ENCODE measurements at regions not wholly inside any gene's neighbourhood (a gene's known extent, or its start where the extent isn't known, plus 50 kb on each side); places are given as distances from the start of the nearest gene placed in this dataset.
"Not testable (repeated sequence)": the region's sequence is repeated elsewhere in the genome, so short reads cannot be mapped to it uniquely, and the experiment has no call there.

DNA sequence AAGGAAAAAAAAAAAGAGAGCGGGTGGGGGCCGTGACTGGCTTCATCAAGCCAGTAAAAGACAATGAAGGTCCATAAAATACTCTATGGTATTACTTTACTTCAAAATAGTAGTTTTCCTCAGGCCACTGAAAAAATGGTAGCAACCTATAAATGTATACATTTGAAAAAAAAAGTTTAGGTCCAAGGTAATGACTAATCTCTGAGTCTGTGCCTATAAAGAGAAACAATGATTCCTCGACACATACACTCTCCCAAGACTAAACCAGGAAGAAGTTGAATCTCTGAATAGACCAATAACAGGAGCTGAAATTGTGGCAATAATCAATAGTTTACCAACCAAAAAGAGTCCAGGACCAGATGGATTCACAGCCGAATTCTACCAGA, 84.5 kb upstream of the SIRPG start:
- DNase-seq = not testable (repeated sequence)

GRCh38 chr20:1741309-1742048, 83.9 kb upstream of the SIRPG start:
- DNase-seq = no peak

GRCh38 chr20:1737134-1737533, 79.6 kb upstream of the SIRPG start:
- no peak for DNase-seq

- DNase-seq = no peak
Observed at GRCh38 chr20:1735417-1736089, 78.0 kb upstream of the SIRPG start.

DNA sequence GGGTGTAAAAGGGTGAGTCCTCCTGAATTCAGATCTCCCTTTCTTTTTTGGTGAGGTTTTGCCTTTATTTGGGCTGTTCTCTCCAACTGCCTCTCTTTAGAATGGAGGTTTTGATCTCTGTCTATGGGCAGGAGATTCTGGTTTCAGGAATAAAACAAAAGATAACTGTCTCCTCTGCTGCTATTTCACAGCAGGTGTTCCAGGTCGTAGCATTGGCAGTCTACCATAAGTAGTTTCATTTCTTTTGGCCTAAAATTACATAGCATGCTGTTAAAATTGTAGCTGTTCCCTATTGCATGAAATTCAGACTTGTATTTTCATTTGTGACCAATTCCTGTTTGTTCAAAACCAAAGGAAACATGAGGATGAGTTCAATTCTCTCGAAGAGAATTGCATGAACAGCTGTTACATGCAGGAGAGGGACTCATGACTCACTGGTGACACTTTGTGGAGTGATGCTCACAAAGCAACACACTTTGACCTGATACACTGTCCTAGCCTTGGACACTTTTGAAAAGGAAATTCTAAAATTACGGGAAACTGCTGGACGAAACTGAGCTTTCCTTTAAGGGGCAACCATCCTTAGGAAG, 76.8 kb upstream of the SIRPG start:
- DNase-seq = peak; percentile 15

- peak; percentile 10 for DNase-seq
Observed at GRCh38 chr20:1731828-1732375, 74.3 kb upstream of the SIRPG start.

GRCh38 chr20:1730981-1731711, 73.6 kb upstream of the SIRPG start:
- not testable (repeated sequence) for DNase-seq

GRCh38 chr20:1727303-1727702, 69.7 kb upstream of the SIRPG start:
- DNase-seq = not testable (repeated sequence)

- DNase-seq = no peak
Observed at GRCh38 chr20:1724901-1725300, 67.3 kb upstream of the SIRPG start.

- no peak for DNase-seq
Observed at GRCh38 chr20:1722513-1723050, 65.0 kb upstream of the SIRPG start.

GRCh38 chr20:1721687-1722512, 64.3 kb upstream of the SIRPG start:
- DNase-seq = no peak

GRCh38 chr20:1720845-1721475, 63.4 kb upstream of the SIRPG start:
- no peak for DNase-seq

GRCh38 chr20:1720226-1720625, 62.6 kb upstream of the SIRPG start:
- no peak for DNase-seq

DNA sequence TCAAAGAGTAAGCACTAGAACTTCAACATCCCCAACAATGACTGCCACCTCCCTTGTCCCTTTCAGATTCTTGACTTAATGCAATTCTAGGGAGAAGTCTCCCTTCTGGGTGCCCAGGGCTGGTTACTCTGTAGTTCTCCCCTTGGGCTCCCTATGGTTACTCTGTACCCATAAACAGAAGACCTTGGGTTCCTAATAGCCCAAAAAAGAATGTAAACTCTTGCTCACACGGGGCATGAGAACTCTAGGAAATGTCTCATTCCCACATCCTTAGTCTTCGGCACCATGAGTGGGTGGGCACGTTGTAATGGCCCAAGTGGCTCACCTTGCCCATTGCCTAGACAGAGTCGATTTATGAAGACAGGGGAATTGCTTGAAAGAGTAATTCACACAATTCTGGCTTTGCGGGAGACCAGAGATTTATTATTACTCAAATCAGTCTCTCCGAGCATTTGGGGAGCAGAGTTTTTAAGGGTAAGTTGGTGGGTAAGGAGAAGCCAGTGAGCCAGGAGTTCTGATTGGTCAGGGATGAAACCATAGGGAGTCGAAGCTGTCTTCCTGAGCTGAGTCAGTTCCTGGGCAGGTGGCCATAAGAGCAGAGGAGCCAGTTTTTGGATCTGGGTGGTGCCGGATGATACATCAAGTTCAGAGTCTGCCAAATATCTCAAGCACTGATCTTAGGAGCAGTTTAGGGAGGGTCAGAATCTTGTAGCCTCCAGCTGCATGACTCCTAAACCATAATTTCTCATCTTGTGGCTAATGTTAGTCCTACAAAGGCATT, 61.2 kb upstream of the SIRPG start:
- DNase-seq = no peak

- no peak for DNase-seq
Observed at GRCh38 chr20:1712634-1713624, 55.4 kb upstream of the SIRPG start.

DNA sequence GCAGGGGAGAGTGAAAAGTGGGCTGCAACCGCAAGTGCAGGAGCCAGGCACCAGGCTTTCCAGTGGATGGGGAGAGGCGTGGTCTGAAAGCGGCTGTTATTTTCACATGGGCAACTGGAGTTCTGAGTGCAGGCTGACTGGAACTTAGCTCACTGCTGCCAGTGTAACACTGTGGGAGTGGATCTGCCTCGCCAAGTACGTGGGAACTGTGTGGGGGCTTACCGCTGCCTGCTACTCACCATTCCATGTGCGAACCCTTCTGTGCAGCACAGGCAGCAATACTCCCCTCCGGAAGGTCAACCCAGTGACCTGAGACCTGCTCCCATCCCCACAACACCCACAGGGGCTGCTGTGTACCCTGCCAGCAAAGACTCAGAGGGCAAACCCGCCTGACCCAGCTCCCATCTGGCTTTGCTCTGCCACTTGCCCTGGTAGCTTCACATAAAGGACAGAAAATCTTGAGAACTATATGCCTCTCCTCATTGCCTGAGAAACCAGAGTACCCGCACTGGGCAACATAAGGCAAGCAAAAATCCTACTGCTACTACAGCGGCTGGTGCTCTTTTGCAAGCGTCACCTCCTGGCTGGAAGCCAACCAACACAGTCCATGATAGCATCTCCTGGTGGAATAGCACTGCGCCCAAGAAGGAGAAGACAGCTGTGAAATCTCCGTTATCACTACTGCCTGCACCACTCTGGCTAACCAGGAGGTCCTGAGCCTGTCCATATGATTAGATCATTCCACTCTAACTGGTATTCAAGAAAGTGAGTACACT, 54.4 kb upstream of the SIRPG start:
- DNase-seq = no peak

DNA sequence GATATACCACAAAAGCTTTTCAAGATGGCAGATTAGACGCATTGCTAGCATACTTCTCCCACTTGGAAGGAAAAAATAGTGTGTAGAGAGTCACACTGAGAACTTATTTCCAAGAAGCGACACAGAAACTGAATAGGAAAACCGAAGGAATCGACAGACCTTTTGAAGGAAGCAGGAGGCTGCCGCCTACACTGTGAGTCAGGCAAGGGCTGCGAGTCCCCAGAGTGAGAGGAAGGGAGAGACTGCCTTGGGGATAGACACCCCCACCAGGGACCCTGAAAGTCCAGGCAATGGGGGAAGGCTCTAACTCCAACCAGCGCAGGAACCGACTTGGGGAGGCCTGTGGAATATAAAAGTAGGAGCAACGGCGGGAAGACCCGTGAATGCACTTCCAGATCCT, 53.7 kb upstream of the SIRPG start:
- no peak for DNase-seq

DNA sequence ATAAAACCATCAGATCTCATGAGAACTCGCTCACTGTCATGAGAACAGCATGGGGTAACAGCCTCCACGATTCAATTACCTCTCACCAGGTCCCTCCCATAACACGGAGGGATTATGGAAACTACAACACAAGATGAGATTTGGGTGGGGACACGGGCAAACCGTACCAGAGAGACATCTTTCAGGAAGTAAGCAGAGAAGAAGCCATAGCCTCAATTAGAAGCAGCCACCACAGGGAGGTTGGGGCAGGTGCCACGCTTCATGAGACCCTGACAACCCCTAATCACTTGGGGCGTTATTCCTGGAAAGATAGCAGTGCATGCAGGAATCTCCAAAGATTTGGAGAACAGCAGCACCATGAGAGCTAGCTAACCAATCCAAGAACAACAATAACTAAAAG, 52.9 kb upstream of the SIRPG start:
- DNase-seq = no peak
